ENCODE measurements at regions not wholly inside any gene's neighbourhood (a gene's known extent, or its start where the extent isn't known, plus 50 kb on each side); places are given as distances from the start of the nearest gene placed in this dataset.

GRCh38 chr18:37657493-37657892 lies 91.9 kb upstream of the CELF4 start:
- H3K27me3 ChIP-seq (replicated peaks in 1 of 2; ENCODE audit: control insufficient read depth in 2 of 2, extremely low read depth in 1 of 2, insufficient read depth in 2 of 2, low read length in 1 of 2) = no peaks in the 10 kb centered on the region

GRCh38 chr18:37654731-37655369 lies 89.3 kb upstream of the CELF4 start:
- no peak for DNase-seq
- Histone ChIP-seq H3K9me3 (no peaks in the 10 kb centered on the region), H3K4me1 (ENCODE audit: control insufficient read depth in 1 of 2, extremely low read depth in 1 of 2, insufficient read depth in 2 of 2, low read length in 2 of 2) (no peaks in the 10 kb centered on the region), H3K36me3 (ENCODE audit: control insufficient read depth in 2 of 2, extremely low read depth in 1 of 2, insufficient read depth in 1 of 2, low read length in 1 of 2) (no peaks in the 10 kb centered on the region), H3K27ac (ENCODE audit: low read length) (no peak overlapping the region), H3K27me3 (replicated peaks in 1 of 2; ENCODE audit: control insufficient read depth in 2 of 2, extremely low read depth in 1 of 2, insufficient read depth in 2 of 2, low read length in 1 of 2) (no peaks in the 10 kb centered on the region), H3K4me3 (ENCODE audit: control insufficient read depth in 1 of 2, extremely low read depth in 1 of 2, low read length in 1 of 2) (no peak overlapping the region)
- Mint-ChIP-seq H3K27me3 (peaks cover 0 to 5% of the 10 kb centered on the region in 2 donors), H3K9me3 (peaks cover 0 to 12% (median 3%) of the 10 kb centered on the region in 3 donors), H3K4me1 (no peaks in the 10 kb centered on the region), H3K4me3 (no peak overlapping the region), H3K36me3 (no peaks in the 10 kb centered on the region), H3K27ac (no peak overlapping the region)
- ChIA-PET POLR2A (no interaction called here), CTCF (no interaction called here)
- ATAC-seq (replicated peaks in 1 of 4) = no peak
- WGBS (ENCODE audit: insufficient coverage) = 97% methylated on average over 4 of the region's 4 CpGs

More at GRCh38 chr18:37657493-37657892, 91.9 kb upstream of the CELF4 start:
- DNase-seq (no peak), ATAC-seq (replicated peaks in 1 of 4) (no peak)
- no peaks in the 10 kb centered on the region for H3K4me1 Mint-ChIP-seq
- Histone ChIP-seq H3K9me3 (no peaks in the 10 kb centered on the region), H3K27ac (ENCODE audit: low read length) (no peak overlapping the region), H3K4me1 (ENCODE audit: control insufficient read depth in 1 of 2, extremely low read depth in 1 of 2, insufficient read depth in 2 of 2, low read length in 2 of 2) (no peaks in the 10 kb centered on the region), H3K4me3 (ENCODE audit: control insufficient read depth in 1 of 2, extremely low read depth in 1 of 2, low read length in 1 of 2) (no peak overlapping the region), H3K36me3 (ENCODE audit: control insufficient read depth in 2 of 2, extremely low read depth in 1 of 2, insufficient read depth in 1 of 2, low read length in 1 of 2) (no peaks in the 10 kb centered on the region)
- POLR2A ChIA-PET = no interaction called here
- no peaks in the 10 kb centered on the region for H3K36me3 Mint-ChIP-seq
- CTCF ChIA-PET = no interaction called here
- H3K4me3 Mint-ChIP-seq = no peak overlapping the region
- no CpG with 5 or more reads among the region's 1 CpG for WGBS (ENCODE audit: insufficient coverage)
- H3K27ac Mint-ChIP-seq = no peak overlapping the region
- H3K9me3 Mint-ChIP-seq = peaks cover 0 to 12% (median 3%) of the 10 kb centered on the region in 3 donors
- peaks cover 0 to 5% of the 10 kb centered on the region in 2 donors for H3K27me3 Mint-ChIP-seq

- ATAC-seq (replicated peaks in 1 of 4) (no peak), DNase-seq (no peak)
- Mint-ChIP-seq H3K27ac (no peak overlapping the region), H3K9me3 (peaks cover 5 to 17% (median 7%) of the 10 kb centered on the region in 3 donors), H3K27me3 (peaks cover 0 to 5% of the 10 kb centered on the region in 2 donors), H3K4me3 (no peak overlapping the region), H3K4me1 (no peaks in the 10 kb centered on the region), H3K36me3 (no peaks in the 10 kb centered on the region)
- Histone ChIP-seq H3K27ac (ENCODE audit: low read length) (no peak overlapping the region), H3K9me3 (peaks cover 4% of the 10 kb centered on the region), H3K36me3 (ENCODE audit: control insufficient read depth in 2 of 2, extremely low read depth in 1 of 2, insufficient read depth in 1 of 2, low read length in 1 of 2) (no peaks in the 10 kb centered on the region), H3K4me3 (ENCODE audit: control insufficient read depth in 1 of 2, extremely low read depth in 1 of 2, low read length in 1 of 2) (no peak overlapping the region), H3K4me1 (ENCODE audit: control insufficient read depth in 1 of 2, extremely low read depth in 1 of 2, insufficient read depth in 2 of 2, low read length in 2 of 2) (no peaks in the 10 kb centered on the region), H3K27me3 (replicated peaks in 1 of 2; ENCODE audit: control insufficient read depth in 2 of 2, extremely low read depth in 1 of 2, insufficient read depth in 2 of 2, low read length in 1 of 2) (no peaks in the 10 kb centered on the region)
- POLR2A ChIA-PET = no interaction called here
- WGBS (ENCODE audit: insufficient coverage) = 57% methylated on average over 2 of the region's 3 CpGs
- CTCF ChIA-PET = no interaction called here
Measured at GRCh38 chr18:37654034-37654433, 88.4 kb upstream of the CELF4 start.

GRCh38 chr18:37653618-37654017 lies 88.0 kb upstream of the CELF4 start:
- no peak overlapping the region for H3K4me3 ChIP-seq (ENCODE audit: control insufficient read depth in 1 of 2, extremely low read depth in 1 of 2, low read length in 1 of 2)
- no CpG with 5 or more reads among the region's 2 CpGs for WGBS (ENCODE audit: insufficient coverage)

GRCh38 chr18:37649930-37650329 lies 84.3 kb upstream of the CELF4 start:
- no peaks in the 10 kb centered on the region for H3K27me3 Mint-ChIP-seq
- H3K27me3 ChIP-seq (replicated peaks in 1 of 2; ENCODE audit: control insufficient read depth in 2 of 2, extremely low read depth in 1 of 2, insufficient read depth in 2 of 2, low read length in 1 of 2) = no peaks in the 10 kb centered on the region
- no peak overlapping the region for H3K27ac Mint-ChIP-seq
- H3K9me3 Mint-ChIP-seq = peaks cover 8 to 16% (median 12%) of the 10 kb centered on the region in 3 donors
- CTCF ChIA-PET = no interaction called here
- no peak for ATAC-seq (replicated peaks in 1 of 4)
- no peak overlapping the region for H3K4me3 Mint-ChIP-seq
- no peak overlapping the region for H3K27ac ChIP-seq (ENCODE audit: low read length)
- POLR2A ChIA-PET = no interaction called here
- H3K9me3 ChIP-seq = peaks cover 6% of the 10 kb centered on the region
- no peaks in the 10 kb centered on the region for H3K4me1 ChIP-seq (ENCODE audit: control insufficient read depth in 1 of 2, extremely low read depth in 1 of 2, insufficient read depth in 2 of 2, low read length in 2 of 2)
- WGBS (ENCODE audit: insufficient coverage) = no CpG with 5 or more reads among the region's 1 CpG
- H3K36me3 Mint-ChIP-seq = no peaks in the 10 kb centered on the region
- DNase-seq = no peak
- no peaks in the 10 kb centered on the region for H3K36me3 ChIP-seq (ENCODE audit: control insufficient read depth in 2 of 2, extremely low read depth in 1 of 2, insufficient read depth in 1 of 2, low read length in 1 of 2)
- H3K4me1 Mint-ChIP-seq = no peaks in the 10 kb centered on the region
- no peak overlapping the region for H3K4me3 ChIP-seq (ENCODE audit: control insufficient read depth in 1 of 2, extremely low read depth in 1 of 2, low read length in 1 of 2)

More at GRCh38 chr18:37653618-37654017, 88.0 kb upstream of the CELF4 start:
- Histone ChIP-seq H3K36me3 (ENCODE audit: control insufficient read depth in 2 of 2, extremely low read depth in 1 of 2, insufficient read depth in 1 of 2, low read length in 1 of 2) (no peaks in the 10 kb centered on the region), H3K9me3 (peaks cover 4% of the 10 kb centered on the region), H3K27ac (ENCODE audit: low read length) (no peak overlapping the region), H3K4me1 (ENCODE audit: control insufficient read depth in 1 of 2, extremely low read depth in 1 of 2, insufficient read depth in 2 of 2, low read length in 2 of 2) (no peaks in the 10 kb centered on the region), H3K27me3 (replicated peaks in 1 of 2; ENCODE audit: control insufficient read depth in 2 of 2, extremely low read depth in 1 of 2, insufficient read depth in 2 of 2, low read length in 1 of 2) (no peaks in the 10 kb centered on the region)
- no peaks in the 10 kb centered on the region for H3K36me3 Mint-ChIP-seq
- no peaks in the 10 kb centered on the region for H3K4me1 Mint-ChIP-seq
- ChIA-PET CTCF (no interaction called here), POLR2A (no interaction called here)
- H3K4me3 Mint-ChIP-seq = no peak overlapping the region
- no peak overlapping the region for H3K27ac Mint-ChIP-seq
- DNase-seq (no peak), ATAC-seq (replicated peaks in 1 of 4) (no peak)
- peaks cover 7 to 17% (median 8%) of the 10 kb centered on the region in 3 donors for H3K9me3 Mint-ChIP-seq
- H3K27me3 Mint-ChIP-seq = peaks cover 0 to 5% of the 10 kb centered on the region in 2 donors

- Histone ChIP-seq H3K4me1 (ENCODE audit: control insufficient read depth in 1 of 2, extremely low read depth in 1 of 2, insufficient read depth in 2 of 2, low read length in 2 of 2) (no peaks in the 10 kb centered on the region), H3K4me3 (ENCODE audit: control insufficient read depth in 1 of 2, extremely low read depth in 1 of 2, low read length in 1 of 2) (no peak overlapping the region), H3K9me3 (peaks cover 6% of the 10 kb centered on the region), H3K27me3 (replicated peaks in 1 of 2; ENCODE audit: control insufficient read depth in 2 of 2, extremely low read depth in 1 of 2, insufficient read depth in 2 of 2, low read length in 1 of 2) (no peaks in the 10 kb centered on the region), H3K36me3 (ENCODE audit: control insufficient read depth in 2 of 2, extremely low read depth in 1 of 2, insufficient read depth in 1 of 2, low read length in 1 of 2) (no peaks in the 10 kb centered on the region), H3K27ac (ENCODE audit: low read length) (no peak overlapping the region)
- ChIA-PET POLR2A (no interaction called here), CTCF (no interaction called here)
- ATAC-seq (replicated peaks in 1 of 4) (no peak), DNase-seq (no peak)
- H3K27me3 Mint-ChIP-seq = no peaks in the 10 kb centered on the region
- no peaks in the 10 kb centered on the region for H3K36me3 Mint-ChIP-seq
- no peaks in the 10 kb centered on the region for H3K4me1 Mint-ChIP-seq
- no peak overlapping the region for H3K27ac Mint-ChIP-seq
- H3K9me3 Mint-ChIP-seq = peaks cover 11 to 17% (median 15%) of the 10 kb centered on the region in 3 donors
- H3K4me3 Mint-ChIP-seq = no peak overlapping the region
Measured at GRCh38 chr18:37649416-37649815, 83.8 kb upstream of the CELF4 start.

GRCh38 chr18:37641573-37641972 lies 76.0 kb upstream of the CELF4 start:
- POLR2A ChIA-PET = no interaction called here
- peaks cover 2% of the 10 kb centered on the region for H3K9me3 ChIP-seq
- Mint-ChIP-seq H3K27me3 (no peaks in the 10 kb centered on the region), H3K4me3 (no peak overlapping the region), H3K4me1 (no peaks in the 10 kb centered on the region), H3K9me3 (peaks cover 14 to 20% (median 16%) of the 10 kb centered on the region in 3 donors), H3K27ac (no peak overlapping the region), H3K36me3 (no peaks in the 10 kb centered on the region)
- H3K27me3 ChIP-seq (replicated peaks in 1 of 2; ENCODE audit: control insufficient read depth in 2 of 2, extremely low read depth in 1 of 2, insufficient read depth in 2 of 2, low read length in 1 of 2) = no peaks in the 10 kb centered on the region
- H3K4me1 ChIP-seq (ENCODE audit: control insufficient read depth in 1 of 2, extremely low read depth in 1 of 2, insufficient read depth in 2 of 2, low read length in 2 of 2) = no peaks in the 10 kb centered on the region
- CTCF ChIA-PET = no interaction called here
- no peak overlapping the region for H3K4me3 ChIP-seq (ENCODE audit: control insufficient read depth in 1 of 2, extremely low read depth in 1 of 2, low read length in 1 of 2)
- no peaks in the 10 kb centered on the region for H3K36me3 ChIP-seq (ENCODE audit: control insufficient read depth in 2 of 2, extremely low read depth in 1 of 2, insufficient read depth in 1 of 2, low read length in 1 of 2)
- no peak overlapping the region for H3K27ac ChIP-seq (ENCODE audit: low read length)
- ATAC-seq (replicated peaks in 1 of 4) (no peak), DNase-seq (no peak)
- 83% methylated on average over 1 of the region's 2 CpGs for WGBS (ENCODE audit: insufficient coverage)

Data from T-cell (primary cell).